Caco-2 (cell line): ENCODE measurements at regions not wholly inside any gene's neighbourhood (a gene's known extent, or its start where the extent isn't known, plus 50 kb on each side); places are given as distances from the start of the nearest gene placed in this dataset.

ENCODE experiments used
- BruUV-seq: library from RNA; stranded (reverse); fragments of 400-500 nt; replicated peaks from 2 replicates; lab custom pipeline; 2021; lab: Mats Ljungman, UMichigan
- CTCF ChIA-PET: fragments of 300-600 bp; sonication (Branson Sonifier 250); formaldehyde crosslinking; loops from one replicate; lab custom pipeline; 2022; ENCODE audit warnings: antibody characterized with exemption; lab: Charles Lee
- POLR2A ChIA-PET: fragments of 300-600 bp; sonication (Branson Sonifier 250); formaldehyde crosslinking; loops from one replicate; lab custom pipeline; 2022; ENCODE audit warnings: antibody characterized with exemption; lab: Charles Lee
- DNase-seq, 2 experiments: peaks; one replicate each; pipeline versions ENCODE4 v3.0.0 to v3.0.0-alpha.2; 2020 to 2022
- H3K27me3 ChIP-seq: replicated peaks from 2 replicates; pipeline ENCODE4 v1.6.0; 2011; ENCODE audit warnings: low read length; ENCODE audit not compliant: control insufficient read depth, insufficient read depth
- H3K36me3 ChIP-seq: 2 replicates; pipeline ENCODE4 v1.5.1; 2011; ENCODE audit warnings: low read length; ENCODE audit not compliant: control insufficient read depth, insufficient read depth
- H3K4me1 ChIP-seq: fragments of 250-450 bp; sonication (Bioruptor Pico); 2 replicates; pipeline ENCODE4 v1.5.1; 2020; ENCODE audit warnings: mild to moderate bottlenecking
- H3K4me3 ChIP-seq: 2 replicates; pipeline ENCODE4 v1.5.1; 2011; ENCODE audit warnings: low read depth, mild to moderate bottlenecking, control low read depth, low read length
- H3K9me3 ChIP-seq: fragments of 250-450 bp; sonication (Bioruptor Pico); 2 replicates; pipeline ENCODE4 v1.5.1; 2020; ENCODE audit warnings: mild to moderate bottlenecking, moderate library complexity
- H3K27ac Mint-ChIP-seq: one replicate; pipeline ENCODE4 v1.8.0; 2022; ENCODE audit warnings: mixed read lengths; ENCODE audit not compliant: unreplicated experiment
- H3K27me3 Mint-ChIP-seq: one replicate; pipeline ENCODE4 v1.8.0; 2022; ENCODE audit warnings: mixed read lengths; ENCODE audit not compliant: insufficient read depth, unreplicated experiment
- H3K36me3 Mint-ChIP-seq: one replicate; pipeline ENCODE4 v1.8.0; 2022; ENCODE audit warnings: mild to moderate bottlenecking, mixed read lengths; ENCODE audit not compliant: insufficient read depth, unreplicated experiment
- H3K4me1 Mint-ChIP-seq: one replicate; pipeline ENCODE4 v1.8.0; 2022; ENCODE audit warnings: low read depth, mixed read lengths; ENCODE audit not compliant: unreplicated experiment
- H3K4me3 Mint-ChIP-seq: one replicate; pipeline ENCODE4 v1.8.0; 2022; ENCODE audit warnings: mild to moderate bottlenecking, moderate library complexity, mixed read lengths; ENCODE audit not compliant: unreplicated experiment
- H3K9me3 Mint-ChIP-seq: one replicate; pipeline ENCODE4 v1.8.0; 2022; ENCODE audit warnings: mixed read lengths; ENCODE audit not compliant: unreplicated experiment
- intact Hi-C: fragments of 100-400 bp; cut with micrococcal nuclease; formaldehyde crosslinking; loops from one replicate; pipeline ENCODE4 v1.10.0; 2022; ENCODE audit not compliant: unreplicated experiment
- TF ChIP-seq, protein P1 (sequence below), 2 experiments: fragments of 200-600 bp in 1 of 2; IDR thresholded peaks; 1 replicate in 1 of 2; 2 replicates in 1 of 2; pipeline versions ENCODE4 v1.5.1 to v1.8.0; 2011 to 2022; ENCODE audit warnings: antibody characterized with exemption in 1 of 2, control low read depth in 1 of 2, inconsistent platforms in 1 of 2, low read depth in 1 of 2, low read length in 1 of 2, mild to moderate bottlenecking in 1 of 2, moderate library complexity in 1 of 2; ENCODE audit not compliant: insufficient read depth in 1 of 2, severe bottlenecking in 1 of 2, unreplicated experiment in 1 of 2

DNA sequence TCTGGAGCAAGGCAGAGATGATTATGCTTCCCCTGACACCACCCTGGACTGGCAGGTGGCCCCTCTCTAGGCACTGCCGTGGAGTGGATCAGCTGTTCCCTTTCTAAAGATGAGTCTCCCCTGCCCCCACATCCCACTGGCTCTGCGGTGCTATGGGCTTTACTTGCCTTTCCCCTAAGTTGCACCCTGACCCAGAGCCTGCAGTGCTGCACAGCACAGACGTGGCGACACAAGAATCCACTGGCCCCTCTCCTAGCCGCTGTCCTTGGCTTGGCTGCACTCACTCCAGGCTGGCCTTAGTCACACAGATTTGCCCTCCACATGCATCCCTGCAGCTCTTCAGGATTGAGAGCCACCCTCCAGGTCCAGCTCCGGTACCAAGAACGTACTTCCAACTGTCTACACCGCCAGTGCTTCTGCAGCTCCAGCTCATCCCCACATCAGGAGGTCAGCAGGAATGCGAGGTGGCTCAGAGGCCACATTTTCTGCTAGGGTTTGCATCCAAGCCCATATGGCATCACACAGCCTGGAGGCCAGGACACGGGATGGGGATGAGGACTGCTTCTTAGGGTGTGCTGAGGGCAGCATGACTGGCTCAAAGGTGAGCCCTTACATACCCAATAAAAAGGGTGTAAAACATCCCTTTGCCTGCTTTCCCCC lies 82.4 kb upstream of the RASGRF1 start:
- POLR2A ChIA-PET = no interaction called here
- Histone ChIP-seq H3K9me3 (no peaks in the 10 kb centered on the region), H3K4me1 (peaks cover 26% of the 10 kb centered on the region), H3K27me3 (no peaks in the 10 kb centered on the region), H3K4me3 (no peak overlapping the region), H3K36me3 (no peaks in the 10 kb centered on the region)
- no peak for DNase-seq
- H3K4me1 Mint-ChIP-seq = peaks cover 7% of the 10 kb centered on the region
- no peaks in the 10 kb centered on the region for H3K27me3 Mint-ChIP-seq
- TF ChIP-seq, protein P1, sequence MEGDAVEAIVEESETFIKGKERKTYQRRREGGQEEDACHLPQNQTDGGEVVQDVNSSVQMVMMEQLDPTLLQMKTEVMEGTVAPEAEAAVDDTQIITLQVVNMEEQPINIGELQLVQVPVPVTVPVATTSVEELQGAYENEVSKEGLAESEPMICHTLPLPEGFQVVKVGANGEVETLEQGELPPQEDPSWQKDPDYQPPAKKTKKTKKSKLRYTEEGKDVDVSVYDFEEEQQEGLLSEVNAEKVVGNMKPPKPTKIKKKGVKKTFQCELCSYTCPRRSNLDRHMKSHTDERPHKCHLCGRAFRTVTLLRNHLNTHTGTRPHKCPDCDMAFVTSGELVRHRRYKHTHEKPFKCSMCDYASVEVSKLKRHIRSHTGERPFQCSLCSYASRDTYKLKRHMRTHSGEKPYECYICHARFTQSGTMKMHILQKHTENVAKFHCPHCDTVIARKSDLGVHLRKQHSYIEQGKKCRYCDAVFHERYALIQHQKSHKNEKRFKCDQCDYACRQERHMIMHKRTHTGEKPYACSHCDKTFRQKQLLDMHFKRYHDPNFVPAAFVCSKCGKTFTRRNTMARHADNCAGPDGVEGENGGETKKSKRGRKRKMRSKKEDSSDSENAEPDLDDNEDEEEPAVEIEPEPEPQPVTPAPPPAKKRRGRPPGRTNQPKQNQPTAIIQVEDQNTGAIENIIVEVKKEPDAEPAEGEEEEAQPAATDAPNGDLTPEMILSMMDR (IDR thresholded peaks at IDR 0.05; ENCODE audit: insufficient read depth in 1 of 2, low read depth in 1 of 2, low read length in 1 of 2, severe bottlenecking in 1 of 2, unreplicated experiment in 1 of 2) = no peak
- H3K9me3 Mint-ChIP-seq = no peaks in the 10 kb centered on the region
- intact Hi-C loops = no loop called here
- H3K27ac Mint-ChIP-seq = no peak overlapping the region
- BruUV-seq = no TSS peak
- no peak overlapping the region for H3K4me3 Mint-ChIP-seq
- CTCF ChIA-PET = no interaction called here
- H3K36me3 Mint-ChIP-seq = no peaks in the 10 kb centered on the region

DNA sequence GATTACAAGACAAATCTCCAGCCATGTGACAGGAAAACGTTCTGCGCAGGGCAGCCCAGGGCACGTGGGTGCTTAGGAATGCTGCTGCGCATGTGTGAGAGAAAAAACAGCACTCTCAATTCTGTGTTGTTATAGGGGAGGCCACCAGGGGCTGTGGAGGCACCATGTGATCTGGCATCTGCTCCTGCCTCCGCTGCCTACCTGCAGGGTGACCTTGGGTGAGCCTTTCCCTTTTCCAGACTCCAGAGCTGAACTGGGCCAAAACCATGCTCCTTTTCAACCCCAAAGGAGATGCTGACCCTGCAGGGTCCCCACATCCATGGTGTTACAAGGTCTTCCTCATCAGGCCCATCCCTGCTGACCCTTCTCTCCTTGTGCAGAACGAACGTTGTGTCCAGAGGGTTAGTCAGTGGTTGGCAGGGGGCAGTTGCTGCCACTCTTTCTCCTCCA lies 81.5 kb upstream of the RASGRF1 start:
- no peak overlapping the region for H3K4me3 Mint-ChIP-seq
- peaks cover 26% of the 10 kb centered on the region for H3K4me1 ChIP-seq
- DNase-seq = peak in 1 of 2 experiments; percentile 44
- H3K27me3 ChIP-seq = no peaks in the 10 kb centered on the region
- no peaks in the 10 kb centered on the region for H3K27me3 Mint-ChIP-seq
- TF ChIP-seq, protein P1 (IDR thresholded peaks at IDR 0.05; ENCODE audit: insufficient read depth in 1 of 2, low read depth in 1 of 2, low read length in 1 of 2, severe bottlenecking in 1 of 2, unreplicated experiment in 1 of 2) = peak in 1 of 2 experiments; percentile 24
- intact Hi-C loops = no loop called here
- H3K9me3 Mint-ChIP-seq = no peaks in the 10 kb centered on the region
- BruUV-seq = no TSS peak
- no peak overlapping the region for H3K27ac Mint-ChIP-seq
- no peaks in the 10 kb centered on the region for H3K36me3 Mint-ChIP-seq
- H3K4me1 Mint-ChIP-seq = peaks cover 7% of the 10 kb centered on the region
- ChIA-PET CTCF (no interaction called here), POLR2A (no interaction called here)
- no peaks in the 10 kb centered on the region for H3K36me3 ChIP-seq
- H3K9me3 ChIP-seq = no peaks in the 10 kb centered on the region
- no peak overlapping the region for H3K4me3 ChIP-seq

DNA sequence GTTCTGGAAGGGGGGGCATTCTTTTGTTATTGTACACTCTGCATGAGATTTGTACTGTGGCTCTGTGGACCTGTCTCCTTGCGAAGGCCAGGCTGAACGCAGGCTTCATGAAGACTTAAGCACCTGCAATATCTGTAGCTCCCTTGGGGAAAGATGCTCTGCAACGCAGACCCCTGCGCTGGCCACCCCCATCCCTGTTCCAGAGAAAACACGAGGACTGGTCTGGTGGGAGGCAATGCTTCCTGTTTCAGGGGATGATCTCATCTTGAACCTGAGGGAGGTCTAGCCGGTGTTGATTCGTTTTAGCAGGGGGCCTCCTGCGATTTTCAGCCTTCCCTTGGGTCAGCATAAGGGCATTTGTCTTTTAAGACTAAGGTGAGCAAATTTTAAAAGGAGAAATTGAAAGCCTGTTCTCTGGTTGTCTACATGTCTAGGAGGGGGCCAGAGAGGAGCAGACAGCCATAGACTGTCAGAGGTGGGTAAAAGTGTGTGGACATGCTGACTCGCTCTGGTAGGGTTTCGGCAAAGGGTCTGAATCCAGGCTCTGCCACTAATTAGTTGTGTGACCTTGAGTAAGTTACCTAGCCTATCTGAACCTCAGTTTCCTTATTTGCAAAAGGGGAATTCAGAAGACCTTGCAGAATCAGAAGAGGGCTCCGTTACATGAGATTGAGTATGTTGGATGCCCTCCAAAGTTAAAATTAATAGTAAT lies 80.9 kb upstream of the RASGRF1 start:
- H3K4me1 Mint-ChIP-seq = peaks cover 7% of the 10 kb centered on the region
- POLR2A ChIA-PET = no interaction called here
- CTCF ChIA-PET = no interaction called here
- BruUV-seq = no TSS peak
- H3K36me3 Mint-ChIP-seq = no peaks in the 10 kb centered on the region
- TF ChIP-seq, protein P1 (IDR thresholded peaks at IDR 0.05; ENCODE audit: insufficient read depth in 1 of 2, low read depth in 1 of 2, low read length in 1 of 2, severe bottlenecking in 1 of 2, unreplicated experiment in 1 of 2) = no peak
- Histone ChIP-seq H3K9me3 (no peaks in the 10 kb centered on the region), H3K4me1 (peaks cover 26% of the 10 kb centered on the region), H3K27me3 (no peaks in the 10 kb centered on the region), H3K4me3 (no peak overlapping the region), H3K36me3 (no peaks in the 10 kb centered on the region)
- intact Hi-C loops = no loop called here
- H3K27ac Mint-ChIP-seq = no peak overlapping the region
- no peaks in the 10 kb centered on the region for H3K9me3 Mint-ChIP-seq
- no peak for DNase-seq
- H3K27me3 Mint-ChIP-seq = no peaks in the 10 kb centered on the region
- no peak overlapping the region for H3K4me3 Mint-ChIP-seq
